Stimulated activated CD8-positive, alpha-beta memory T cell treated with anti-CD3 and anti-CD28 coated beads, Interleukin-7, amount 100 ng/mL, for 48 hours (primary cell): ENCODE measurements at regions not wholly inside any gene's neighbourhood (a gene's known extent, or its start where the extent isn't known, plus 50 kb on each side); places are given as distances from the start of the nearest gene placed in this dataset.
A peak's percentile ranks its signal among the peaks of the same experiment; 100 is the strongest.
"Not testable (repeated sequence)": the region's sequence is repeated elsewhere in the genome, so short reads cannot be mapped to it uniquely, and the experiment has no call there.

ENCODE experiments used
- DNase-seq, 2 donors: peaks; one replicate each; pipeline ENCODE4 v3.0.0-alpha.2; 2020; ENCODE audit warnings: low read depth in 1 of 2; ENCODE audit errors: extremely low read depth in 1 of 2

GRCh38 chr4:184282251-184282713, 64.6 kb upstream of the ENPP6 start:
- DNase-seq: peak; percentile 51 to 69

- DNase-seq: no peak
Measured at GRCh38 chr4:184281231-184282139, 63.8 kb upstream of the ENPP6 start.

GRCh38 chr4:184280591-184281071, 63.0 kb upstream of the ENPP6 start:
- no peak for DNase-seq

GRCh38 chr4:184280137-184280536, 62.5 kb upstream of the ENPP6 start:
- no peak for DNase-seq

- DNase-seq: no peak
Measured at GRCh38 chr4:184279496-184280061, 61.9 kb upstream of the ENPP6 start.

- DNase-seq: not testable (repeated sequence)
Measured at GRCh38 chr4:184277769-184278168, 60.1 kb upstream of the ENPP6 start.

- not testable (repeated sequence) for DNase-seq
Measured at GRCh38 chr4:184277010-184277409, 59.3 kb upstream of the ENPP6 start.

- DNase-seq: not testable (repeated sequence)
Measured at GRCh38 chr4:184276346-184276745, 58.7 kb upstream of the ENPP6 start.

GRCh38 chr4:184275766-184276165, 58.1 kb upstream of the ENPP6 start:
- DNase-seq: no peak

- no peak for DNase-seq
Measured at GRCh38 chr4:184274286-184274951, 56.7 kb upstream of the ENPP6 start.

- no peak for DNase-seq
Measured at GRCh38 chr4:184273166-184274147, 55.8 kb upstream of the ENPP6 start.

- no peak for DNase-seq
Measured at GRCh38 chr4:184270808-184271413, 53.2 kb upstream of the ENPP6 start.

GRCh38 chr4:184269879-184270430, 52.3 kb upstream of the ENPP6 start:
- DNase-seq: no peak

GRCh38 chr4:184268584-184269160, 51.0 kb upstream of the ENPP6 start:
- no peak for DNase-seq

- DNase-seq: peak in 1 of 2 donors; percentile 81
Measured at GRCh38 chr4:184267673-184268583, 50.3 kb upstream of the ENPP6 start.
